NCI-H2196 (cell line): ENCODE measurements at regions not wholly inside any gene's neighbourhood (a gene's known extent, or its start where the extent isn't known, plus 50 kb on each side); places are given as distances from the start of the nearest gene placed in this dataset.
A peak's percentile ranks its signal among the peaks of the same experiment; 100 is the strongest.
"Not testable (repeated sequence)": the region's sequence is repeated elsewhere in the genome, so short reads cannot be mapped to it uniquely, and the experiment has no call there.

Experiments used
- DNase-seq: peaks from one replicate; lab custom pipeline; 2025; ENCODE audit not compliant: unreplicated experiment; lab: John Stamatoyannopoulos, UW

DNA sequence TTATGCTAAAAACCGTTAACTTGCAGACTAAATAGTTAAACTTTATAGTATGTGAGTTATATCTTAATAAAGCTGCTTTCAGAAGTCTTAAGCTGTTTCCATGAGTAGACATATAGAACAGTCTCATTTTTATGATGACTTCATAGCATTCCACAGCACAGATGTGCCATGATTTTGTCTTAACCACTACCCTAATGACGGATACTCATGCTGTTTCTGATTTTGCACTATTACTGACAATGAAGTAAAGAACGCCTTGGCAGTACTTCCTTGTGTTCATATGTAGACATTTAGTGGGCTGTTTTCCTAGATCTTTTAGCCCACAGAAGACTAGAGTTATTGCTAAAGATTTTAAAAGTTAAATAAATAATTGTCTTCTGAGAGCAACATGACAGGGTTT lies 175.6 kb upstream of the RAB6C start:
- DNase-seq, result no peak

- DNase-seq, result no peak
Measured at GRCh38 chr2:129805899-129806298, 173.6 kb upstream of the RAB6C start.

GRCh38 chr2:129806317-129806716 lies 173.1 kb upstream of the RAB6C start:
- DNase-seq, result no peak

DNA sequence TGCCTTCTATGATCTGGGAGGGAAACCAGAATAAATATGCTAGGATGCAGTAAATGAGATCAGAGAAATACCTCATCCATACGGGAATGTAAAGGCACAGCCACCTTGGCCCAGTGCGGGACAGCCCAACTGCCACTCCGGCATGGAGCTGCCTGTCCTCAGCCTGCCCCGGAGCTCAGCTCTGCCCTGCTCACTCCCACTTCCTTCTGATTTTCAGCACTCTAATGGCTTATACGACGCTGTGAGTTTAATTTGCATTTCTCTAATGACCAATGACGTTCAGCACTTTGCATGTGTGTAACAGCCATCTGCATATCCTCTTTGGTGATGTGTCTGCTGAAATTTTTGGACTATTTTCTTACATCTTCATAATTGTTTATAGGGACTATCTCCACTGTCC lies 172.5 kb upstream of the RAB6C start:
- no peak for DNase-seq

GRCh38 chr2:129807642-129808338 lies 171.7 kb upstream of the RAB6C start:
- not testable (repeated sequence) for DNase-seq

DNA sequence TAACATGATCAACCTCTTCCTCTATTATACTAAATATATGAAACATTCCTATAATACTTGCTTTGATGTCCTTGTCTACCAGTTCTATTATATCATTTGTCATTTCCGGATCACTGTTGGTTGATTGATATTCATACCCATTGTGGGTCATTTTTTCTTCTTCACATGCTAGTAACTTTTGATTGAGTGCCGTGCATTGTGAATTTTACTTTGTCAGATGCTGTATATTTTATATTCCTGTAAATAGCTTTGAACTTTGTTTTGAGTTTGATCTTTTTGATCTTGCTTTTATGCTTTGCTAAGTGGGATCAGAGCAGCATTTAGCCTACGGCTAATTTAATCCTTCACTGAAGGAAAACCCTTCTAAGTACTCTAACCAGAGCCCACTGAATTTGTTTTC lies 168.9 kb upstream of the RAB6C start:
- DNase-seq, result no peak

GRCh38 chr2:129812071-129812470 lies 167.4 kb upstream of the RAB6C start:
- DNase-seq, result no peak

DNA sequence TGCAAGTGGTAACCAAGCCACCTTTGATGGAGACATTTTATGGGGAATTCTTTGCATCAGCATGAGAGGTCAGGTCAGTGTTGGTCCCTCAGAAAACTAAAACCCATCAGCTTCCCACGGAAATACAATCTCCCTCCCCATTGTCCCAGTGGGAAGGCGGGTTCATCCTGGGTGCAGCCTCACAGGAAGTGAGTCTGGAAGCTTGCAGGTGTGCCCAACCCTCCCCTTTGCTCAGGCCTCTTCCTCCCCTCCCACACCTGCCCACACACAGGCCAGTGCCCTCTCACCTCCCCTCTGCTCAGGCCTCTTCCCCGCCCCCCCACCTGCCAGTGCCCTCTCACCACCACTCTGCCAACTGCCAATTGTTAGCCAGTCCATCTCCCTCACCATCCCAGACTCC lies 166.8 kb upstream of the RAB6C start:
- DNase-seq, result no peak

DNA sequence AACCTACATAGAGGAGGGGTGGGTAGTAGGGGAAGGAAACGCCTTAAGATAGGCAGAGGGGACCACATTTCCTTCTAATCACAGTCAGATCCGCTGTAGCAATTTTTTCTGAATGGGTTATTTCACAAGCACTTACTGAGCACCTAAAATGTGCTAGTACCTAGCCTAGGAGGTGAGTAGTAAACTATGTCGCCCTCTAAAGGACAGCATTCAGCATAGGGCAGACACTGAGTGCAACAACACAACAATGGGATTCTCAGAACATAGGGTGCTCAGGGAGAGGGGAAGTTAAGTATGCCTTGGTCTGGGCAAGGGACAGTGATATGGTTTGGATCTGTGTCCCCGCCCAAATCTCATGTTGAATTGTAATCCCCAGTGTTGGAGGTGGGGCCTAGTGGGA lies 166.1 kb upstream of the RAB6C start:
- no peak for DNase-seq

DNA sequence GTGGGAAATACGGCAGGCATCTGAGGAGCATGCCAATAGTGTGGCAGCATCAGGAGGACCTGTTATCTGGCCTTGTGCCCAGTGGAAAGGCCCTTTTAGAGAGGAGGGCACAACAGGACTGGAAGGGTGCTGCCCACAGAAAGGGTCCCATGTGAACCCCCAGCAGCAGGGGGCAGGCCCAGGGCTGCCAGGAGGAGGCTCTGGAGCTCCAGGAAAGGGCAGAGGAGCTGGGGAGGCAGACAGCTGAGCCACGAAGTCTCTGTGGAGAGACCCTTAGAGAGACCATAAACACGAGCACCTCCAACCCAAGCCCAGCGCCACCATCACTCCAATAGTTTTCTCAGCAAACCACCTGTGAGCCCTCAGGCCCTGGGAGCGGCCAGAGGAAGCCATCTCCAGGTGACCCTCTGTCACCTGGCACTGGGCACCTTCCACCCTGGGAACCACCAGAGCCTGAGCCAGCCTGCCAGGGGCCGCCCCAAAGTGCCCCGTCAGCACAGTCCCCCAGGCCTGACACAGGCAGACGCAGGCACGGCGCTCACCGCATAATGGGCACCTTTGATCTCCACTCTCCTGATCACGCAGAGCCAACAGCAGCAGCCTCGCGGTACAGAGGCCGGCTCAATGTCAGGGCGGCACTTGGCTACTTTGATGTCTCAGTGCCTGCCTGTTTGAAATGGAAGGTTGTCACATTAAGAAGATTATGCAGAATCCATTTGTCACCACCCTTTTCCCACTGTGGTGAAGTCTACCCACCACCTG lies 162.5 kb upstream of the RAB6C start:
- DNase-seq, result no peak

- DNase-seq, result no peak
Measured at GRCh38 chr2:129819855-129820254, 159.6 kb upstream of the RAB6C start.

- DNase-seq, result no peak
Measured at GRCh38 chr2:129820908-129821307, 158.6 kb upstream of the RAB6C start.

DNA sequence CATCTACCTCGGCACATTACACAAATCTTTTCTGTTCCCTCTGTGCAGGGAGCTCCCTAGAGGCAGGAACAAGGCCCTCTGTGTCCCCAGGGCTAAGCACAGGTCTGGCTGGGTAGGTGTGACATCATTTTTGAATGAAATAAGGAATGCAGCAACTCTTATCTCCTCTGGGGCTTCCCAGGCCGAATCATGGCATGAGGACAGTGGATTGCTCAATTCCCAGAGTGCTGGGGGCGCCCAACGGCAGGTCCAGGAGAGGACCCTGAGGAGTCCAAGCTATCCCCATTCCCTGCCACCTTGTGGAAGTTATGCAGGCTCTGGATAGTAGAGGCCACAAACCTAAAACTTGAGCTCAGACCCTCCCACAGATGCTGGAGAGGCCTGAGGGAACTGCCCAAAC lies 158.0 kb upstream of the RAB6C start:
- no peak for DNase-seq

DNA sequence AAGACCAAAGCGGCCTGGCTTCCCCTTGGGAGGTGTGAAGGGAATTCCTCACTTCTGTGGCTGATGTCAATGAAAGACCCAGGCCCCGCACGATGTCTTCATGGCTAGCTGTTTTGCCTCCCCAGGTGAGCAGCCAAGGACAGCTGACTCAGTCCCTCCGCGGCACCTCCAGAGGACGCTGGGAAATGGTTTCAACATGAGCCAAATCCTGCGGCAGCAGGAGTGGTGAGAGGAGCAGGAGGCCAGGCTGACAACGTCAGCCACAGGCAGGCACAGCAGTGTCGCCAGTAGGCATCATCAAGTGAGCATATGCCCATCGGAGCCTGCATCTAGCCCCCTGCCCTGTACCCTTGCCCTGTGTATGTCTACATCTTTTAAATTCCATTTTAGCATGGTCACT lies 156.4 kb upstream of the RAB6C start:
- no peak for DNase-seq

- DNase-seq, result no peak
Measured at GRCh38 chr2:129827311-129828090, 152.0 kb upstream of the RAB6C start.

GRCh38 chr2:129828792-129829191 lies 150.7 kb upstream of the RAB6C start:
- no peak for DNase-seq

- DNase-seq, result no peak
Measured at GRCh38 chr2:129829588-129829987, 149.9 kb upstream of the RAB6C start.

GRCh38 chr2:129831018-129831417 lies 148.4 kb upstream of the RAB6C start:
- no peak for DNase-seq

DNA sequence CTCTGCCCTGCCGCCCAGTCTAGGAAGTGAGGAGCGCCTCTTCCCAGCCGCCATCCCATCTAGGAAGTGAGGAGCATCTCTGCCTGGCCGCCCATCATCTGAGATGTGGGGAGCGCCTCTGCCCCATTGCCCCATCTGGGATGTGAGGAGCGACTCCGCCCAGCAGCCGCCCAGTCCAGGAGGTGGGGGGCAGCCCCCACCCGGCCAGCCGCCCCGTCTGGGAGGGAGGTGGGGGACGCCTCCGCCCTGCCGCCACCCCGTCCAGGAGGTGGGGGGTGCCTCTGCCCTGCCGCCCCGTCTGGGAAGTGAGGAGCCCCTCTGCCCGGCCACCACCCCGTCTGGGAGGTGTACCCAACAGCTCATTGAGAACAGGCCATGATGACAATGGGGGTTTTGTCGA lies 146.0 kb upstream of the RAB6C start:
- DNase-seq, result not testable (repeated sequence)

DNA sequence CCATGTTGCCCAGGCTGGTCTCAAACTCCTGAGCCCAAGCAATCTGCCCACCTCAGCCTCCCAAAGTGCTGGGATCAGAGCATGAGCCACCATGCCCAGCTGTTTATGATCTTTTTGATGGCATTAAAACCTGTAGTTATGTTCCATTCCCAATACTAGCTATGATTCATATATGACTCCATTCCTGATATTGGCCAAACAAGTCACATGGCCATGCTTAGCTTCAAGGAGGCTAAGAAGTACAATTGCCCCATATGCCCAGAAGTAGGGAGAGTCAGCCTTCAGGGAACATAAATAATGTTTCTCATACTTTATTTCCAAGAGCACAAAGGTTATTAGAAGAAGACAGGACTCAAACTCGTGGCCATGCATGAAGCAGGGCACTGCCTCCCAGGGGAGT lies 132.4 kb upstream of the RAB6C start:
- DNase-seq, result no peak

GRCh38 chr2:129849559-129850160 lies 129.8 kb upstream of the RAB6C start:
- peak; percentile 57 for DNase-seq

GRCh38 chr2:129857200-129857599 lies 122.3 kb upstream of the RAB6C start:
- DNase-seq, result no peak
